ENCODE measurements at regions not wholly inside any gene's neighbourhood (a gene's known extent, or its start where the extent isn't known, plus 50 kb on each side); places are given as distances from the start of the nearest gene placed in this dataset.
"Not testable (repeated sequence)": the region's sequence is repeated elsewhere in the genome, so short reads cannot be mapped to it uniquely, and the experiment has no call there.

- no peak for DNase-seq (ENCODE audit: extremely low spot score, unreplicated experiment)
- peaks cover 22% of the 10 kb centered on the region for H3K9me3 Mint-ChIP-seq (ENCODE audit: unreplicated experiment)
- no peak overlapping the region for H3K4me3 Mint-ChIP-seq (ENCODE audit: unreplicated experiment)
- H3K27ac Mint-ChIP-seq (ENCODE audit: unreplicated experiment), result no peak overlapping the region
- H3K4me1 Mint-ChIP-seq (ENCODE audit: unreplicated experiment), result no peaks in the 10 kb centered on the region
- no peaks in the 10 kb centered on the region for H3K27me3 Mint-ChIP-seq (ENCODE audit: unreplicated experiment)
- TF ChIP-seq CTCF (IDR thresholded peaks at IDR 0.05), result no peak
- H3K36me3 Mint-ChIP-seq (ENCODE audit: unreplicated experiment), result no peaks in the 10 kb centered on the region
Observed at GRCh38 chr3:6062261-6063187, 798.4 kb upstream of the GRM7 start.

- no peak overlapping the region for H3K4me3 Mint-ChIP-seq (ENCODE audit: unreplicated experiment)
- peaks cover 12% of the 10 kb centered on the region for H3K9me3 Mint-ChIP-seq (ENCODE audit: unreplicated experiment)
- H3K27me3 Mint-ChIP-seq (ENCODE audit: unreplicated experiment), result no peaks in the 10 kb centered on the region
- DNase-seq (ENCODE audit: extremely low spot score, unreplicated experiment), result no peak
- no peaks in the 10 kb centered on the region for H3K36me3 Mint-ChIP-seq (ENCODE audit: unreplicated experiment)
- no peaks in the 10 kb centered on the region for H3K4me1 Mint-ChIP-seq (ENCODE audit: unreplicated experiment)
- no peak for TF ChIP-seq CTCF (IDR thresholded peaks at IDR 0.05)
- H3K27ac Mint-ChIP-seq (ENCODE audit: unreplicated experiment), result no peak overlapping the region
Observed at GRCh38 chr3:6066397-6066796, 794.5 kb upstream of the GRM7 start.

- H3K36me3 Mint-ChIP-seq (ENCODE audit: unreplicated experiment); H3K4me1 Mint-ChIP-seq (ENCODE audit: unreplicated experiment); H3K27ac Mint-ChIP-seq (ENCODE audit: unreplicated experiment); DNase-seq (ENCODE audit: extremely low spot score, unreplicated experiment); H3K27me3 Mint-ChIP-seq (ENCODE audit: unreplicated experiment); H3K4me3 Mint-ChIP-seq (ENCODE audit: unreplicated experiment): not testable (repeated sequence)
- peaks cover 12% of the 10 kb centered on the region for H3K9me3 Mint-ChIP-seq (ENCODE audit: unreplicated experiment)
Observed at GRCh38 chr3:6066868-6067578, 793.9 kb upstream of the GRM7 start.

GRCh38 chr3:6074952-6075351 is 786.0 kb upstream of the GRM7 start:
- no peaks in the 10 kb centered on the region for H3K36me3 Mint-ChIP-seq (ENCODE audit: unreplicated experiment)
- TF ChIP-seq CTCF (IDR thresholded peaks at IDR 0.05), result no peak
- peaks cover 49% of the 10 kb centered on the region for H3K9me3 Mint-ChIP-seq (ENCODE audit: unreplicated experiment)
- DNase-seq (ENCODE audit: extremely low spot score, unreplicated experiment), result no peak
- no peak overlapping the region for H3K4me3 Mint-ChIP-seq (ENCODE audit: unreplicated experiment)
- H3K27me3 Mint-ChIP-seq (ENCODE audit: unreplicated experiment), result no peaks in the 10 kb centered on the region
- H3K4me1 Mint-ChIP-seq (ENCODE audit: unreplicated experiment), result no peaks in the 10 kb centered on the region
- no peak overlapping the region for H3K27ac Mint-ChIP-seq (ENCODE audit: unreplicated experiment)

GRCh38 chr3:6078436-6078835 is 782.5 kb upstream of the GRM7 start:
- Mint-ChIP-seq H3K36me3 (ENCODE audit: unreplicated experiment) (no peaks in the 10 kb centered on the region), H3K9me3 (ENCODE audit: unreplicated experiment) (peaks cover 61% of the 10 kb centered on the region), H3K4me3 (ENCODE audit: unreplicated experiment) (no peak overlapping the region), H3K27ac (ENCODE audit: unreplicated experiment) (no peak overlapping the region), H3K27me3 (ENCODE audit: unreplicated experiment) (no peaks in the 10 kb centered on the region), H3K4me1 (ENCODE audit: unreplicated experiment) (no peaks in the 10 kb centered on the region)
- no peak for DNase-seq (ENCODE audit: extremely low spot score, unreplicated experiment)
- TF ChIP-seq CTCF (IDR thresholded peaks at IDR 0.05), result no peak

Data from osteocyte (in vitro differentiated cells).